H1 (cell line): ENCODE measurements at regions not wholly inside any gene's neighbourhood (a gene's known extent, or its start where the extent isn't known, plus 50 kb on each side); places are given as distances from the start of the nearest gene placed in this dataset.

Experiments used
- CTCF ChIA-PET: fragments of 300-600 bp; sonication (Branson Sonifier 250); formaldehyde crosslinking; loops from one replicate; lab custom pipeline; 2021; ENCODE audit not compliant: partially characterized antibody; lab: Charles Lee
- POLR2A ChIA-PET: fragments of 300-600 bp; sonication (Branson Sonifier 250); formaldehyde crosslinking; loops from one replicate; lab custom pipeline; 2021; ENCODE audit warnings: inconsistent platforms; ENCODE audit not compliant: partially characterized antibody; lab: Charles Lee
- DNase-seq, 2 experiments: peaks; one replicate each; pipeline versions ENCODE4 v3.0.0 to v3.0.0-alpha.2; 2010 to 2022; ENCODE audit warnings: low spot score in 2 of 2, low read depth in 1 of 2, mixed read lengths in 1 of 2
- FAIRE-seq: peaks from 2 replicates; lab custom pipeline; 2011; peaks lifted over from hg19 to GRCh38; lab: Jason Lieb, UNC
- H2AFZ ChIP-seq: 2 replicates; pipeline ENCODE4 v1.8.1; 2012; ENCODE audit warnings: low read length, inconsistent platforms
- H2AK5ac ChIP-seq: 2 replicates; pipeline ENCODE4 v1.6.1; 2013; ENCODE audit warnings: low read depth, low read length
- H2BK120ac ChIP-seq: replicated peaks from 2 replicates; pipeline ENCODE3; 2013; ENCODE audit warnings: low read depth, low read length, inconsistent platforms
- H2BK12ac ChIP-seq: 2 replicates; pipeline ENCODE4 v1.6.1; 2013; ENCODE audit warnings: low read depth, low read length
- H2BK15ac ChIP-seq: 2 replicates; pipeline ENCODE4 v1.6.1; 2013; ENCODE audit warnings: low read length
- H2BK20ac ChIP-seq: 2 replicates; pipeline ENCODE4 v1.6.1; 2013; ENCODE audit warnings: low read length
- H2BK5ac ChIP-seq: 2 replicates; pipeline ENCODE4 v1.6.1; 2013; ENCODE audit warnings: low read depth, low read length
- H3K14ac ChIP-seq: 2 replicates; pipeline ENCODE4 v1.6.1; 2013; ENCODE audit warnings: inconsistent platforms; ENCODE audit not compliant: insufficient read length
- H3K18ac ChIP-seq: 2 replicates; pipeline ENCODE4 v1.6.1; 2013; ENCODE audit warnings: low read length; ENCODE audit errors: extremely low read depth
- H3K23ac ChIP-seq: 2 replicates; pipeline ENCODE4 v1.6.1; 2013; ENCODE audit warnings: inconsistent platforms; ENCODE audit not compliant: insufficient read length
- H3K23me2 ChIP-seq: 2 replicates; pipeline ENCODE4 v1.6.1; 2013; ENCODE audit warnings: low read depth, low read length
- H3K27ac ChIP-seq: 2 replicates; pipeline ENCODE4 v1.6.1; 2011; ENCODE audit warnings: low read depth, low read length, inconsistent platforms
- H3K27me3 ChIP-seq, 4 experiments: replicated peaks in 1 of 4; 1 replicate in 1 of 4; 2 replicates in 3 of 4; pipeline versions ENCODE4 v1.6.1 to v1.8.1; 2011 to 2013; ENCODE audit warnings: low read length in 3 of 4, mild to moderate bottlenecking in 3 of 4, inconsistent platforms in 2 of 4, mixed read lengths in 2 of 4, moderate library complexity in 1 of 4; ENCODE audit not compliant: control insufficient read depth in 3 of 4, insufficient read depth in 3 of 4; ENCODE audit errors: extremely low read depth in 1 of 4
- H3K36me3 ChIP-seq, 4 experiments: 2 replicates each; pipeline versions ENCODE4 v1.6.1 to v1.8.1; 2011 to 2013; ENCODE audit warnings: mild to moderate bottlenecking in 4 of 4, low read length in 3 of 4, moderate library complexity in 2 of 4, control low read depth in 1 of 4, inconsistent platforms in 1 of 4; ENCODE audit not compliant: insufficient read depth in 4 of 4, control insufficient read depth in 2 of 4
- H3K4ac ChIP-seq: replicated peaks from 2 replicates; pipeline ENCODE3; 2013; ENCODE audit warnings: low read length, low read depth, mixed read lengths, inconsistent platforms; ENCODE audit not compliant: insufficient read length
- H3K4me1 ChIP-seq, 4 experiments: replicated peaks in 1 of 4; 1 replicate in 1 of 4; 2 replicates in 3 of 4; pipeline versions ENCODE4 v1.6.1 to v1.8.1; 2011 to 2013; ENCODE audit warnings: low read length in 3 of 4, inconsistent platforms in 2 of 4, mixed read lengths in 1 of 4; ENCODE audit not compliant: insufficient read depth in 4 of 4, control insufficient read depth in 3 of 4
- H3K4me2 ChIP-seq, 2 experiments: 2 replicates each; pipeline versions ENCODE4 v1.6.1 to v1.8.1; 2011 to 2013; ENCODE audit warnings: low read depth in 2 of 2, low read length in 2 of 2, control low read depth in 1 of 2, inconsistent platforms in 1 of 2, mild to moderate bottlenecking in 1 of 2; ENCODE audit not compliant: insufficient read depth in 1 of 2
- H3K4me3 ChIP-seq, 4 experiments: fragments of 200-600, 300-600 bp in 1 of 4; sonication (generic), shearing (Covaris generic), sonication (Bioruptor Twin) in 1 of 4; 2 replicates each; pipeline versions ENCODE4 v1.5.1 to v1.8.1; 2011 to 2016; ENCODE audit warnings: low read length in 4 of 4, low read depth in 3 of 4, control low read depth in 2 of 4, inconsistent platforms in 2 of 4, mild to moderate bottlenecking in 2 of 4, mixed read lengths in 1 of 4, moderate library complexity in 1 of 4; ENCODE audit not compliant: insufficient read depth in 2 of 4; ENCODE audit errors: extremely low read depth in 1 of 4
- H3K56ac ChIP-seq: replicated peaks from 2 replicates; pipeline ENCODE3; 2013; ENCODE audit warnings: low read depth, mild to moderate bottlenecking, mixed read lengths, low read length, inconsistent platforms; ENCODE audit not compliant: insufficient read length
- H3K79me1 ChIP-seq: 2 replicates; pipeline ENCODE4 v1.6.1; 2013; ENCODE audit warnings: low read depth, low read length, control low read depth
- H3K79me2 ChIP-seq, 2 experiments: 2 replicates each; pipeline versions ENCODE4 v1.6.1 to v1.8.1; 2012 to 2013; ENCODE audit warnings: low read length in 2 of 2, mild to moderate bottlenecking in 2 of 2, inconsistent platforms in 1 of 2; ENCODE audit not compliant: insufficient read depth in 2 of 2, control insufficient read depth in 1 of 2
- H3K9ac ChIP-seq, 4 experiments: replicated peaks in 1 of 4; 1 replicate in 1 of 4; 2 replicates in 3 of 4; pipeline versions ENCODE4 v1.6.1 to v1.8.1; 2011 to 2013; ENCODE audit warnings: low read depth in 3 of 4, low read length in 3 of 4, control low read depth in 2 of 4, mild to moderate bottlenecking in 2 of 4, moderate library complexity in 2 of 4, inconsistent platforms in 1 of 4; ENCODE audit errors: extremely low read depth in 1 of 4
- H3K9me3 ChIP-seq, 2 experiments: 2 replicates each; pipeline versions ENCODE4 v1.6.1 to v1.8.1; 2012 to 2013; ENCODE audit warnings: mild to moderate bottlenecking in 2 of 2, moderate library complexity in 2 of 2, control low read depth in 1 of 2, inconsistent platforms in 1 of 2, low read depth in 1 of 2, low read length in 1 of 2, mixed read lengths in 1 of 2; ENCODE audit not compliant: insufficient read depth in 2 of 2
- H4K20me1 ChIP-seq, 2 experiments: replicated peaks in 1 of 2; 2 replicates each; pipeline versions ENCODE3 to v1.8.1; 2011 to 2013; ENCODE audit warnings: inconsistent platforms in 2 of 2, low read length in 2 of 2, mild to moderate bottlenecking in 1 of 2; ENCODE audit not compliant: insufficient read depth in 2 of 2, control insufficient read depth in 1 of 2
- H4K5ac ChIP-seq: 2 replicates; pipeline ENCODE4 v1.6.1; 2013; ENCODE audit warnings: low read length, low read depth, mixed read lengths, inconsistent platforms; ENCODE audit not compliant: insufficient read length
- H4K8ac ChIP-seq: 2 replicates; pipeline ENCODE4 v1.8.0; 2013; ENCODE audit warnings: mild to moderate bottlenecking, moderate library complexity, low read length, inconsistent platforms; ENCODE audit not compliant: insufficient read depth; ENCODE audit errors: extremely low read depth
- H4K91ac ChIP-seq: replicated peaks from 2 replicates; pipeline ENCODE3; 2013; ENCODE audit warnings: low read length, mixed read lengths, inconsistent platforms; ENCODE audit not compliant: insufficient read length
- ASH2L ChIP-seq: fragments of 200-600, 300-600 bp; sonication (generic); IDR thresholded peaks from one replicate; pipeline ENCODE4 v1.7.1; 2017; ENCODE audit warnings: low read length
- EGR1 ChIP-seq: IDR thresholded peaks from 2 replicates; pipeline ENCODE4 v1.6.1; 2011; ENCODE audit warnings: low read depth, low read length, borderline replicate concordance
- HDAC2 ChIP-seq, 2 experiments: fragments of 300-600 bp in 1 of 2; sonication (generic) in 1 of 2; IDR thresholded peaks; 2 replicates each; pipeline ENCODE4 v1.6.1; 2011 to 2012; ENCODE audit warnings: low read depth in 2 of 2, low read length in 2 of 2, mild to moderate bottlenecking in 2 of 2, moderate library complexity in 2 of 2, borderline replicate concordance in 1 of 2, inconsistent platforms in 1 of 2
- JUND ChIP-seq: IDR thresholded peaks from 2 replicates; pipeline ENCODE4 v1.6.1; 2011; ENCODE audit warnings: mild to moderate bottlenecking, improper control_type of control experiment, low read length
- KDM1A ChIP-seq: fragments of 200-600, 300-600 bp; sonication (generic); IDR thresholded peaks from 2 replicates; pipeline ENCODE4 v1.7.1; 2016; ENCODE audit warnings: mild to moderate bottlenecking, low read length, borderline replicate concordance
- RXRA ChIP-seq: IDR thresholded peaks from 2 replicates; pipeline ENCODE4 v1.6.1; 2011; ENCODE audit warnings: low read depth, mild to moderate bottlenecking, low read length, moderate library complexity; ENCODE audit not compliant: insufficient read depth
- SAP30 ChIP-seq: fragments of 300-600 bp; sonication (generic); IDR thresholded peaks from 2 replicates; pipeline ENCODE4 v1.7.1; 2012; ENCODE audit warnings: low read length, moderate library complexity, mild to moderate bottlenecking, inconsistent platforms; ENCODE audit not compliant: insufficient read depth, insufficient replicate concordance
- SRF ChIP-seq: IDR thresholded peaks from 2 replicates; pipeline ENCODE4 v1.6.1; 2011; ENCODE audit warnings: mild to moderate bottlenecking, low read depth, low read length, moderate library complexity
- WGBS, 2 experiments: shearing (Covaris generic) in 1 of 2; methylation state at CpG; one replicate each; pipeline versions ENCODE4 v1.1.6 to v1.1.7; 2013 to 2015; ENCODE audit warnings: low lambda C conversion rate in 2 of 2, mixed read lengths in 2 of 2, inconsistent platforms in 1 of 2, low coverage in 1 of 2, missing lambda C conversion rate in 1 of 2; ENCODE audit not compliant: insufficient replicate concordance in 2 of 2, insufficient coverage in 1 of 2, insufficient read length in 1 of 2; ENCODE audit errors: extremely low coverage in 1 of 2, missing lambda C conversion rate in 1 of 2; 5-methylcytosine and 5-hydroxymethylcytosine counted together

DNA sequence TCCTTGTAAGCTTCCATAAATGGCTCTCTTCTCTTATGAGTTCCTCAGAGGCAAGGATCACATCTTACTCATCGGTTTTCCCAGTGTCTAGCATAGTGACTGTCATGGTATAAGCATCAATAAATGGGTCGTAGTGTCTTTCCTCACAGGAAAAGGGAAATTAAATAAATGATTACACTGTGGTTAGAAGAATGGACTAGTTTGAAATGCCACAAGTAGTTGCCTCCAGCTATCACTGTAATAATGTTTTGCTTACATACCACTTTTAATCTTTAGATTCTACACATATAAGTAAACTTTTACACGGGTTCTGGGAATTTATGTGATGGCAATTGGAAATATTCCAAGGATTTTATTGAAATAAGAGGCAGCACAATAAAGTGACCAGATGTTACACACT, 152.8 kb upstream of the CXorf51A start:
- FAIRE-seq (no peak), DNase-seq (no peak)
- TF ChIP-seq RXRA (no peak), EGR1 (no peak), ASH2L (no peak), JUND (no peak), KDM1A (no peak), SAP30 (no peak), HDAC2 (IDR thresholded peaks at IDR 0.05; ENCODE audit: borderline replicate concordance in 1 of 2, low read depth in 2 of 2, low read length in 2 of 2) (no peak), SRF (no peak)
- H3K23ac ChIP-seq: no peak overlapping the region
- ChIA-PET POLR2A (no interaction called here), CTCF (interaction anchor here (0.7 kb wide), 1 partner anchor 18 kb away, joined by 3 read pairs; no protein-coding TSS in a partner anchor)
- H3K18ac ChIP-seq: no peak overlapping the region
- no peak overlapping the region for H2BK12ac ChIP-seq
- WGBS, 2 experiments: 76% methylated on average over 3 of the region's 3 CpGs; no CpG with 5 or more reads in 1 of the 2 experiments
- H4K20me1 ChIP-seq: no peaks in the 10 kb centered on the region
- H3K4me3 ChIP-seq: no peak overlapping the region
- H2AK5ac ChIP-seq: no peak overlapping the region
- no peak overlapping the region for H3K4ac ChIP-seq
- no peak overlapping the region for H3K27ac ChIP-seq
- no peaks in the 10 kb centered on the region for H3K9me3 ChIP-seq
- H3K79me2 ChIP-seq: no peaks in the 10 kb centered on the region
- H3K9ac ChIP-seq: no peak overlapping the region
- H2AFZ ChIP-seq: no peak overlapping the region
- H3K4me1 ChIP-seq: no peaks in the 10 kb centered on the region
- H4K91ac ChIP-seq: no peak overlapping the region
- no peak overlapping the region for H2BK5ac ChIP-seq
- H4K8ac ChIP-seq: no peak overlapping the region
- H2BK15ac ChIP-seq: no peak overlapping the region
- no peak overlapping the region for H3K56ac ChIP-seq
- H2BK120ac ChIP-seq: no peak overlapping the region
- no peaks in the 10 kb centered on the region for H3K27me3 ChIP-seq
- no peaks in the 10 kb centered on the region for H3K23me2 ChIP-seq
- H3K14ac ChIP-seq: no peak overlapping the region
- H2BK20ac ChIP-seq: no peak overlapping the region
- H3K4me2 ChIP-seq: no peak overlapping the region
- H4K5ac ChIP-seq: no peak overlapping the region
- no peaks in the 10 kb centered on the region for H3K36me3 ChIP-seq
- no peaks in the 10 kb centered on the region for H3K79me1 ChIP-seq
